IMR-90 (cell line): ENCODE measurements at regions not wholly inside any gene's neighbourhood (a gene's known extent, or its start where the extent isn't known, plus 50 kb on each side); places are given as distances from the start of the nearest gene placed in this dataset.

ENCODE experiments used
- ATAC-seq: fragments of 200-7000 bp; cut with Tn5 transposase; 2 replicates; pipeline ENCODE4 v1.9.1; 2020; ENCODE audit warnings: low read depth, mild to moderate bottlenecking, moderate library complexity
- BruUV-seq: library from RNA; stranded (reverse); fragments of 400-500 nt; replicated peaks from 2 replicates; lab custom pipeline; 2021; lab: Mats Ljungman, UMichigan
- CTCF ChIA-PET: fragments of 300-600 bp; formaldehyde crosslinking; extraction: SDS; loops from one replicate; lab custom pipeline; 2021; ENCODE audit warnings: antibody characterized with exemption; lab: Yijun Ruan, JAX
- POLR2A ChIA-PET: fragments of 300-600 bp; sonication (Branson Sonifier 250); formaldehyde crosslinking; loops from one replicate; lab custom pipeline; 2022; ENCODE audit warnings: antibody characterized with exemption; ENCODE audit not compliant: unreplicated experiment; lab: Charles Lee
- DNase-seq: peaks from one replicate; pipeline ENCODE4 v3.0.0; 2013
- H2AFZ ChIP-seq: replicated peaks from 2 replicates; pipeline ENCODE3; 2013; ENCODE audit warnings: low read length, mild to moderate bottlenecking; ENCODE audit not compliant: poor library complexity
- H2AK5ac ChIP-seq: 2 replicates; pipeline ENCODE4 v1.6.1; 2013; ENCODE audit warnings: low read depth, low read length, inconsistent platforms
- H2AK9ac ChIP-seq: replicated peaks from 2 replicates; pipeline ENCODE3; 2013; ENCODE audit warnings: mild to moderate bottlenecking, low read depth, low read length, moderate library complexity; ENCODE audit not compliant: poor library complexity
- H2BK120ac ChIP-seq: 2 replicates; pipeline ENCODE4 v1.6.1; 2013; ENCODE audit warnings: low read depth, low read length, inconsistent platforms
- H2BK15ac ChIP-seq: 3 replicates; pipeline ENCODE4 v1.6.1; 2013; ENCODE audit warnings: low read depth, low read length, inconsistent platforms
- H2BK20ac ChIP-seq: 2 replicates; pipeline ENCODE4 v1.6.1; 2013; ENCODE audit warnings: low read depth, mild to moderate bottlenecking, inconsistent platforms, low read length, moderate library complexity
- H2BK5ac ChIP-seq: 2 replicates; pipeline ENCODE4 v1.6.1; 2013; ENCODE audit warnings: mild to moderate bottlenecking, low read depth, low read length, inconsistent platforms; ENCODE audit not compliant: poor library complexity, severe bottlenecking
- H3K14ac ChIP-seq: replicated peaks from 2 replicates; pipeline ENCODE4 v1.6.1; 2013; ENCODE audit warnings: low read depth, low read length, inconsistent platforms
- H3K18ac ChIP-seq: 2 replicates; pipeline ENCODE4 v1.6.1; 2013; ENCODE audit warnings: low read depth, low read length, control low read depth
- H3K23ac ChIP-seq: 2 replicates; pipeline ENCODE4 v1.6.1; 2013; ENCODE audit warnings: low read depth, low read length, inconsistent platforms
- H3K27ac ChIP-seq: 2 replicates; pipeline ENCODE4 v1.5.1; 2013; ENCODE audit warnings: mild to moderate bottlenecking, control low read depth, low read length; ENCODE audit not compliant: insufficient read depth
- H3K27me3 ChIP-seq: 2 replicates; pipeline ENCODE4 v1.6.1; 2013; ENCODE audit warnings: low read length; ENCODE audit not compliant: control insufficient read depth, insufficient read depth
- H3K36me3 ChIP-seq: 2 replicates; pipeline ENCODE4 v1.6.1; 2013; ENCODE audit warnings: low read length, mixed read lengths; ENCODE audit not compliant: control insufficient read depth, insufficient read depth
- H3K4ac ChIP-seq: 2 replicates; pipeline ENCODE4 v1.6.1; 2013; ENCODE audit warnings: low read depth, low read length, inconsistent platforms
- H3K4me1 ChIP-seq: 2 replicates; pipeline ENCODE4 v1.6.1; 2013; ENCODE audit warnings: low read length, mixed read lengths; ENCODE audit not compliant: control insufficient read depth, insufficient read depth
- H3K4me2 ChIP-seq: 2 replicates; pipeline ENCODE4 v1.6.1; 2013; ENCODE audit warnings: low read depth, mild to moderate bottlenecking, control low read depth, low read length, moderate library complexity
- H3K4me3 ChIP-seq: 2 replicates; pipeline ENCODE4 v1.5.1; 2013; ENCODE audit warnings: low read depth, mild to moderate bottlenecking, control low read depth, low read length, moderate library complexity; ENCODE audit not compliant: insufficient read depth
- H3K56ac ChIP-seq: 2 replicates; pipeline ENCODE4 v1.6.1; 2013; ENCODE audit warnings: low read length, inconsistent platforms; ENCODE audit not compliant: insufficient read depth; ENCODE audit errors: extremely low read depth
- H3K79me1 ChIP-seq, 2 experiments: 2 replicates each; pipeline ENCODE4 v1.6.1; 2013; ENCODE audit warnings: low read length in 2 of 2, inconsistent platforms in 1 of 2, low read depth in 1 of 2
- H3K9ac ChIP-seq: 2 replicates; pipeline ENCODE4 v1.6.1; 2013; ENCODE audit warnings: low read depth, low read length, control low read depth
- H3K9me1 ChIP-seq: 2 replicates; pipeline ENCODE4 v1.6.1; 2013; ENCODE audit warnings: low read length, inconsistent platforms; ENCODE audit not compliant: insufficient read depth
- H3K9me3 ChIP-seq: 2 replicates; pipeline ENCODE4 v1.6.1; 2013; ENCODE audit warnings: low read length; ENCODE audit not compliant: control insufficient read depth, insufficient read depth
- H4K20me1 ChIP-seq: 2 replicates; pipeline ENCODE4 v1.6.1; 2013; ENCODE audit warnings: low read length, inconsistent platforms; ENCODE audit not compliant: insufficient read depth
- H4K5ac ChIP-seq: 2 replicates; pipeline ENCODE4 v1.6.1; 2013; ENCODE audit warnings: mild to moderate bottlenecking, low read depth, low read length, control low read depth
- H4K8ac ChIP-seq, 2 experiments: 2 replicates each; pipeline ENCODE4 v1.6.1; 2013; ENCODE audit warnings: low read depth in 2 of 2, low read length in 2 of 2, control low read depth in 1 of 2, inconsistent platforms in 1 of 2
- H4K91ac ChIP-seq: 2 replicates; pipeline ENCODE4 v1.6.1; 2013; ENCODE audit warnings: low read depth, low read length, inconsistent platforms; ENCODE audit not compliant: insufficient read depth
- CHD1 ChIP-seq: IDR thresholded peaks from 2 replicates; pipeline ENCODE4 v1.6.1; 2012; ENCODE audit warnings: low read depth, low read length, improper control_type of control experiment
- CTCF ChIP-seq: conservative IDR thresholded peaks from 2 replicates; pipeline ENCODE4 v1.5.1; 2012; ENCODE audit warnings: mild to moderate bottlenecking, low read depth, low read length, improper control_type of control experiment
- FOS ChIP-seq: fragments of 150-350 bp; IDR thresholded peaks from 2 replicates; pipeline ENCODE4 v1.6.1; 2016; ENCODE audit warnings: low read depth, low read length
- MAZ ChIP-seq: IDR thresholded peaks from 2 replicates; pipeline ENCODE4 v1.6.1; 2012; ENCODE audit warnings: low read depth, mild to moderate bottlenecking, low read length, improper control_type of control experiment, moderate library complexity, borderline replicate concordance
- MXI1 ChIP-seq: IDR thresholded peaks from 2 replicates; pipeline ENCODE4 v1.6.1; 2012; ENCODE audit warnings: low read depth, mild to moderate bottlenecking, low read length, moderate library complexity, borderline replicate concordance
- RCOR1 ChIP-seq: IDR thresholded peaks from 2 replicates; pipeline ENCODE4 v1.6.1; 2012; ENCODE audit warnings: mild to moderate bottlenecking, low read length, improper control_type of control experiment; ENCODE audit not compliant: insufficient replicate concordance
- WGBS, 2 experiments: methylation state at CpG; one replicate each; pipeline versions ENCODE4 v1.1.5 to v1.1.7; 2013; ENCODE audit warnings: missing lambda C conversion rate in 2 of 2; ENCODE audit not compliant: insufficient read length in 1 of 2; ENCODE audit errors: extremely low coverage in 2 of 2; 5-methylcytosine and 5-hydroxymethylcytosine counted together
- dilution Hi-C: fragments of 300-500 bp; cut with HindIII; formaldehyde crosslinking; loops from one replicate; pipeline ENCODE4 v1.14.3; 2018; ENCODE audit warnings: low sequenced_read_pairs; ENCODE audit not compliant: unreplicated experiment
- in situ Hi-C: fragments of 300-500 bp; cut with MboI; formaldehyde crosslinking; loops from 3 replicates; pipeline ENCODE4 v1.14.3; 2019; ENCODE audit warnings: low sequenced_read_pairs, inconsistent platforms, mixed read lengths
- intact Hi-C: fragments of 100-400 bp; cut with micrococcal nuclease; formaldehyde crosslinking; loops from 2 replicates; pipeline ENCODE4 v1.10.0; 2022
- TF ChIP-seq, protein P1 (sequence below): fragments of 150-350 bp; IDR thresholded peaks from 2 replicates; pipeline ENCODE4 v1.6.1; 2017; ENCODE audit warnings: mild to moderate bottlenecking, antibody characterized with exemption, low read length, low read depth

DNA sequence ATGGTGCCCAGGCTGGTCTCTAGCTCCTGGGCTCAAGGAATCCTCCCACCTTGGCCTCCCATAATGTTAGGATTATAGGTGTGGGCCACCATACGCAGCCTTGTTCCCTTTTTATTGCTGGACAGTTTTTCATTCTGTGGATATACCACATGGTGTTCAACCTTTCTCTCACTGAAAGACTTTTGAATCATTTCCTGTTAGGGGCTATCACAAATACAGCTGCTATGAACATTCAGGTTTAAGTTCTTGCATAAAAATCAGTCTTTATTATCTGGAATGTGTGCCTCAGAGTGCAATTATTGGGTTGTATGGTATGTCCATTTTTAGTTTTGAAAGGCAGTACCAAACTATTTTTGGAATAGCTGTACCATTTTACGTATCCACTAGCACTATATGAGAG, 647.2 kb downstream of the LIG4 start:
- no peak overlapping the region for H4K5ac ChIP-seq
- no peak overlapping the region for H3K27ac ChIP-seq
- BruUV-seq: TSS peak; percentile 2
- H3K4me1 ChIP-seq: peaks cover 2% of the 10 kb centered on the region; the same call in 1 of the 2 replicates
- H3K9ac ChIP-seq: no peak overlapping the region
- H2AFZ ChIP-seq: no peak overlapping the region
- POLR2A ChIA-PET: no interaction called here
- H2AK5ac ChIP-seq: no peak overlapping the region
- H3K9me1 ChIP-seq: peaks cover 7% of the 10 kb centered on the region
- no peak overlapping the region for H2BK20ac ChIP-seq
- dilution Hi-C loops (no loop called here), intact Hi-C loops (loop anchor here (2.0 kb wide), 1 partner anchor 21 kb away; no protein-coding TSS in a partner anchor), in situ Hi-C loops (no loop called here)
- no peaks in the 10 kb centered on the region for H3K9me3 ChIP-seq
- H4K91ac ChIP-seq: no peak overlapping the region
- H3K27me3 ChIP-seq: no peaks in the 10 kb centered on the region
- H3K23ac ChIP-seq: no peak overlapping the region
- no peak overlapping the region for H4K8ac ChIP-seq
- no peak overlapping the region for H3K18ac ChIP-seq
- ATAC-seq (no peak), DNase-seq (peak; percentile 31)
- H3K56ac ChIP-seq: no peak overlapping the region
- H4K20me1 ChIP-seq: peaks cover 4% of the 10 kb centered on the region; the same call in 1 of the 2 replicates
- H2AK9ac ChIP-seq: no peak overlapping the region
- peaks cover 31 to 33% of the 10 kb centered on the region in 2 experiments for H3K79me1 ChIP-seq
- H2BK120ac ChIP-seq: no peak overlapping the region
- no peaks in the 10 kb centered on the region for H3K36me3 ChIP-seq
- no peak overlapping the region for H3K4me2 ChIP-seq
- H3K14ac ChIP-seq: no peak overlapping the region
- no CpG with 5 or more reads among the region's 2 CpGs for WGBS, 2 experiments
- no peak overlapping the region for H2BK5ac ChIP-seq
- TF ChIP-seq FOS (no peak), MXI1 (no peak), CTCF (no peak), MAZ (no peak), RCOR1 (no peak), CHD1 (no peak)
- TF ChIP-seq, protein P1, sequence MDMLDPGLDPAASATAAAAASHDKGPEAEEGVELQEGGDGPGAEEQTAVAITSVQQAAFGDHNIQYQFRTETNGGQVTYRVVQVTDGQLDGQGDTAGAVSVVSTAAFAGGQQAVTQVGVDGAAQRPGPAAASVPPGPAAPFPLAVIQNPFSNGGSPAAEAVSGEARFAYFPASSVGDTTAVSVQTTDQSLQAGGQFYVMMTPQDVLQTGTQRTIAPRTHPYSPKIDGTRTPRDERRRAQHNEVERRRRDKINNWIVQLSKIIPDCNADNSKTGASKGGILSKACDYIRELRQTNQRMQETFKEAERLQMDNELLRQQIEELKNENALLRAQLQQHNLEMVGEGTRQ: no peak
- no peak overlapping the region for H3K4ac ChIP-seq
- H3K4me3 ChIP-seq: no peak overlapping the region
- H2BK15ac ChIP-seq: no peak overlapping the region
- CTCF ChIA-PET: no interaction called here
